DND-41 (cell line): ENCODE measurements at regions not wholly inside any gene's neighbourhood (a gene's known extent, or its start where the extent isn't known, plus 50 kb on each side); places are given as distances from the start of the nearest gene placed in this dataset.

Experiments used
- ATAC-seq: fragments of 200-7000 bp; cut with Tn5 transposase; 3 replicates; pipeline ENCODE4 v1.9.1; 2021; ENCODE audit warnings: low read depth; ENCODE audit not compliant: insufficient read depth
- DNase-seq: peaks from one replicate; pipeline ENCODE4 v3.0.0-alpha.2; 2020
- H2AFZ ChIP-seq: 2 replicates; pipeline ENCODE4 v1.6.0; 2012; ENCODE audit warnings: low read depth, low read length
- H3K27ac ChIP-seq: 2 replicates; pipeline ENCODE4 v1.5.1; 2012; ENCODE audit warnings: low read length, inconsistent platforms
- H3K27me3 ChIP-seq: fragments of 200-600 bp; sonication (generic); 2 replicates; pipeline ENCODE4 v1.6.0; 2012; ENCODE audit warnings: low read length, mild to moderate bottlenecking, inconsistent platforms; ENCODE audit not compliant: insufficient read depth, poor library complexity
- H3K36me3 ChIP-seq: 2 replicates; pipeline ENCODE4 v1.5.1; 2012; ENCODE audit warnings: low read length, inconsistent platforms; ENCODE audit not compliant: insufficient read depth
- H3K4me1 ChIP-seq: 2 replicates; pipeline ENCODE4 v1.5.1; 2012; ENCODE audit warnings: mild to moderate bottlenecking, low read length; ENCODE audit not compliant: insufficient read depth
- H3K4me2 ChIP-seq: 2 replicates; pipeline ENCODE4 v1.6.0; 2012; ENCODE audit warnings: mild to moderate bottlenecking, moderate library complexity, low read length, inconsistent platforms; ENCODE audit not compliant: insufficient read depth
- H3K4me3 ChIP-seq, 2 experiments: fragments of 200-600 bp in 1 of 2; shearing (Covaris generic) in 1 of 2; 2 replicates each; pipeline ENCODE4 v1.5.1; 2012 to 2016; ENCODE audit warnings: inconsistent platforms in 2 of 2, low read length in 2 of 2, mild to moderate bottlenecking in 2 of 2, low read depth in 1 of 2, moderate library complexity in 1 of 2
- H3K79me2 ChIP-seq: 2 replicates; pipeline ENCODE4 v1.6.0; 2012; ENCODE audit warnings: low read length, inconsistent platforms; ENCODE audit not compliant: insufficient read depth
- H3K9ac ChIP-seq: 2 replicates; pipeline ENCODE4 v1.6.0; 2012; ENCODE audit warnings: low read depth, mild to moderate bottlenecking, inconsistent platforms, low read length, moderate library complexity
- H3K9me3 ChIP-seq: 2 replicates; pipeline ENCODE4 v1.5.1; 2012; ENCODE audit warnings: low read length, moderate library complexity, mild to moderate bottlenecking, inconsistent platforms; ENCODE audit not compliant: insufficient read depth, severe bottlenecking
- H4K20me1 ChIP-seq: 2 replicates; pipeline ENCODE4 v1.6.0; 2012; ENCODE audit warnings: low read length; ENCODE audit not compliant: insufficient read depth
- CTCF ChIP-seq: IDR thresholded peaks from 2 replicates; pipeline ENCODE4 v1.5.1; 2012; ENCODE audit warnings: borderline replicate concordance, low read length, moderate library complexity, mild to moderate bottlenecking; ENCODE audit not compliant: poor library complexity, severe bottlenecking; ENCODE audit errors: extremely low read depth
- EZH2 ChIP-seq: IDR thresholded peaks from 3 replicates; pipeline ENCODE4 v1.6.1; 2012; ENCODE audit warnings: borderline replicate concordance, low read depth, mild to moderate bottlenecking, moderate library complexity, low read length, inconsistent platforms; ENCODE audit not compliant: severe bottlenecking

GRCh38 chr22:22827187-22827939 is 60.3 kb upstream of the IGLL5 start:
- no peak overlapping the region for H3K9ac ChIP-seq
- no peak overlapping the region for H2AFZ ChIP-seq
- ATAC-seq (no peak), DNase-seq (no peak)
- no peak overlapping the region for H3K4me3 ChIP-seq
- no peak for TF ChIP-seq CTCF
- no peak for TF ChIP-seq EZH2
- no peaks in the 10 kb centered on the region for H3K79me2 ChIP-seq
- peaks cover 54% of the 10 kb centered on the region for H3K4me1 ChIP-seq
- H3K36me3 ChIP-seq: no peaks in the 10 kb centered on the region
- peaks cover 6% of the 10 kb centered on the region for H3K9me3 ChIP-seq
- H3K27ac ChIP-seq: no peak overlapping the region
- no peak overlapping the region for H3K4me2 ChIP-seq
- no peaks in the 10 kb centered on the region for H3K27me3 ChIP-seq
- H4K20me1 ChIP-seq: no peaks in the 10 kb centered on the region

- Histone ChIP-seq H3K9ac (no peak overlapping the region), H3K4me2 (no peak overlapping the region), H3K79me2 (no peaks in the 10 kb centered on the region), H4K20me1 (no peaks in the 10 kb centered on the region), H3K9me3 (peaks cover 6% of the 10 kb centered on the region), H3K36me3 (no peaks in the 10 kb centered on the region), H3K27ac (no peak overlapping the region), H2AFZ (no peak overlapping the region), H3K4me3 (no peak overlapping the region), H3K4me1 (peaks cover 25% of the 10 kb centered on the region), H3K27me3 (no peaks in the 10 kb centered on the region)
- ATAC-seq (no peak), DNase-seq (no peak)
- TF ChIP-seq EZH2 (no peak), CTCF (no peak)
Measured at GRCh38 chr22:22830193-22830592, 57.4 kb upstream of the IGLL5 start.

GRCh38 chr22:22830957-22831688 is 56.5 kb upstream of the IGLL5 start:
- Histone ChIP-seq H3K27ac (no peak overlapping the region), H3K4me1 (peaks cover 16% of the 10 kb centered on the region), H3K36me3 (no peaks in the 10 kb centered on the region), H3K9ac (no peak overlapping the region), H4K20me1 (no peaks in the 10 kb centered on the region), H2AFZ (no peak overlapping the region), H3K79me2 (no peaks in the 10 kb centered on the region), H3K4me2 (no peak overlapping the region), H3K9me3 (peaks cover 6% of the 10 kb centered on the region), H3K27me3 (no peaks in the 10 kb centered on the region), H3K4me3 (no peak overlapping the region)
- DNase-seq (no peak), ATAC-seq (no peak)
- TF ChIP-seq EZH2 (no peak), CTCF (no peak)
